ENCODE measurements at regions not wholly inside any gene's neighbourhood (a gene's known extent, or its start where the extent isn't known, plus 50 kb on each side); places are given as distances from the start of the nearest gene placed in this dataset.

DNA sequence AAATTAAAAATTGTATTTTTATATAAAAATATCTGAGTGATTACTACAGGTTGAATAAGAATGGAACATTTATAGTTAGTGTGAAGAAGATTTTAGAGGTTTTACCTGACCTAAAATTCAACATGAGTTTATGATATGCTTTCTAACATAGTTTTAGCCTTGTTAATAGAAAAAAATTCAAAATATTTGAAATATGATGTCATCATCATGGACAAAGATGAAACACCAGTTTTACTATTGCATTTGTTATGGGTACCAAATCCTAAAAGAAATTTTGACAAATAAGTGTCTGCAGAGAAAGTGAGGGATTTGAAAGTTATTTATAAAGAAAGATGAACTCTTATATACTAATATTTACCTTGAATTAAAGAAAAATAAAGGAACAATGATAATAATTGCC is 479.7 kb downstream of the TBC1D32 start (continued):
- TF ChIP-seq, protein P1, sequence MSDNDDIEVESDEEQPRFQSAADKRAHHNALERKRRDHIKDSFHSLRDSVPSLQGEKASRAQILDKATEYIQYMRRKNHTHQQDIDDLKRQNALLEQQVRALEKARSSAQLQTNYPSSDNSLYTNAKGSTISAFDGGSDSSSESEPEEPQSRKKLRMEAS (IDR thresholded peaks at IDR 0.05), result no peak

DNA sequence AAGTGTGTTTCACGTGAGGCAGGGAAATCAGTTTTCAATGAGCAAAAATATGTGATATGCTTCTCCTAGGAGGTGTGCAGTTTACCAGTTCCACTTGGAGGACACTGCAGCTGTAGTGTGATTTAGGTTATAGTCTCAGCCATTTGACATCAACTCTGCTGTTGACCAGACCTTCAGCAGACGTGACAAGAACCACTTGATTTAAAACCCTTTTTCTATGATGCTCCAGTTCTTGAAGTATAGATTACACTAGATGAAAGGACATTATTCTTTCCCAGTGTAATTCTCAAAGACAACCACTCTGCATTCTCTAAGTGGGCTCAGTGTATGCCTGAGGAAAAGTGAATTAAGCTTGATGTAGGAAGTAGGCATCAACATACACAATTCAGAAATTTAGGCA is 480.8 kb downstream of the TBC1D32 start:
- TF ChIP-seq TEAD4 (IDR thresholded peaks at IDR 0.05; ENCODE audit: low read depth, low read length) (no peak), CEBPB (IDR thresholded peaks at IDR 0.05; ENCODE audit: low read depth, low read length) (no peak), BACH1 (IDR thresholded peaks at IDR 0.05; ENCODE audit: low read length) (no peak), POU5F1 (IDR thresholded peaks at IDR 0.05; ENCODE audit: low read depth, low read length) (no peak), ASH2L (IDR thresholded peaks at IDR 0.05; ENCODE audit: low read length) (no peak), SP2 (IDR thresholded peaks at IDR 0.05; ENCODE audit: low read length) (no peak), CHD1 (IDR thresholded peaks at IDR 0.05; ENCODE audit: low read depth, low read length) (no peak), RXRA (IDR thresholded peaks at IDR 0.05; ENCODE audit: insufficient read depth, low read depth, low read length) (no peak), KDM4A (IDR thresholded peaks at IDR 0.05; ENCODE audit: low read depth, low read length, severe bottlenecking) (no peak), POLR2AphosphoS5 (IDR thresholded peaks at IDR 0.05; ENCODE audit: low read depth, low read length) (no peak), CHD2 (IDR thresholded peaks at IDR 0.05; ENCODE audit: low read length) (no peak)
- TF ChIP-seq, protein P2, sequence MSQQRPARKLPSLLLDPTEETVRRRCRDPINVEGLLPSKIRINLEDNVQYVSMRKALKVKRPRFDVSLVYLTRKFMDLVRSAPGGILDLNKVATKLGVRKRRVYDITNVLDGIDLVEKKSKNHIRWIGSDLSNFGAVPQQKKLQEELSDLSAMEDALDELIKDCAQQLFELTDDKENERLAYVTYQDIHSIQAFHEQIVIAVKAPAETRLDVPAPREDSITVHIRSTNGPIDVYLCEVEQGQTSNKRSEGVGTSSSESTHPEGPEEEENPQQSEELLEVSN (IDR thresholded peaks at IDR 0.05), result no peak
- Histone ChIP-seq H3K9me3 (ENCODE audit: insufficient read depth in 2 of 2, low read depth in 1 of 2, low read length in 1 of 2) (no peaks in the 10 kb centered on the region), H3K4ac (replicated peaks; ENCODE audit: insufficient read length, low read depth, low read length) (no peak overlapping the region), H3K18ac (ENCODE audit: extremely low read depth, low read length) (no peak overlapping the region), H2BK12ac (ENCODE audit: low read depth, low read length) (no peak overlapping the region), H3K27me3 (replicated peaks in 1 of 4; ENCODE audit: control insufficient read depth in 3 of 4, extremely low read depth in 1 of 4, insufficient read depth in 3 of 4, low read length in 3 of 4) (no peaks in the 10 kb centered on the region), H3K36me3 (ENCODE audit: control insufficient read depth in 2 of 4, insufficient read depth in 4 of 4, low read length in 3 of 4) (no peaks in the 10 kb centered on the region), H4K20me1 (replicated peaks in 1 of 2; ENCODE audit: control insufficient read depth in 1 of 2, insufficient read depth in 2 of 2, low read length in 2 of 2) (no peaks in the 10 kb centered on the region), H4K5ac (ENCODE audit: insufficient read length, low read depth, low read length) (no peak overlapping the region), H2BK120ac (replicated peaks; ENCODE audit: low read depth, low read length) (no peak overlapping the region), H2AFZ (ENCODE audit: low read length) (no peak overlapping the region), H3K14ac (ENCODE audit: insufficient read length) (no peak overlapping the region), H3K23ac (ENCODE audit: insufficient read length) (no peak overlapping the region), H3K79me1 (ENCODE audit: low read depth, low read length) (no peaks in the 10 kb centered on the region), H2BK20ac (ENCODE audit: low read length) (no peak overlapping the region), H3K56ac (replicated peaks; ENCODE audit: insufficient read length, low read depth, low read length) (no peak overlapping the region), H2AK5ac (ENCODE audit: low read depth, low read length) (no peak overlapping the region), H4K91ac (replicated peaks; ENCODE audit: insufficient read length, low read length) (no peak overlapping the region), H3K4me1 (replicated peaks in 1 of 4; ENCODE audit: control insufficient read depth in 3 of 4, insufficient read depth in 4 of 4, low read length in 3 of 4) (no peaks in the 10 kb centered on the region), H2BK5ac (ENCODE audit: low read depth, low read length) (no peak overlapping the region), H2BK15ac (ENCODE audit: low read length) (no peak overlapping the region), H4K8ac (ENCODE audit: extremely low read depth, insufficient read depth, low read length) (no peak overlapping the region), H3K23me2 (ENCODE audit: low read depth, low read length) (no peaks in the 10 kb centered on the region), H3K4me3 (ENCODE audit: extremely low read depth in 1 of 4, insufficient read depth in 2 of 4, low read depth in 3 of 4, low read length in 4 of 4) (no peak overlapping the region), H3K79me2 (ENCODE audit: control insufficient read depth in 1 of 2, insufficient read depth in 2 of 2, low read length in 2 of 2) (no peaks in the 10 kb centered on the region), H3K9ac (replicated peaks in 1 of 4; ENCODE audit: extremely low read depth in 1 of 4, low read depth in 3 of 4, low read length in 3 of 4) (no peak overlapping the region), H3K27ac (ENCODE audit: low read depth, low read length) (no peak overlapping the region), H3K4me2 (ENCODE audit: insufficient read depth in 1 of 2, low read depth in 2 of 2, low read length in 2 of 2) (no peak overlapping the region)
- FAIRE-seq, result no peak
- CTCF ChIA-PET (ENCODE audit: partially characterized antibody), result no interaction called here
- POLR2A ChIA-PET (ENCODE audit: partially characterized antibody), result no interaction called here
- 81% methylated on average over 2 of the region's 2 CpGs; no CpG with 5 or more reads in 1 of the 2 experiments for WGBS, 2 experiments (ENCODE audit: extremely low coverage in 1 of 2, insufficient coverage in 1 of 2, insufficient read length in 1 of 2, insufficient replicate concordance in 2 of 2, low coverage in 1 of 2, low lambda C conversion rate in 2 of 2, missing lambda C conversion rate in 1 of 2)
- no peak for DNase-seq (ENCODE audit: low read depth in 1 of 2, low spot score in 2 of 2)
